ENCODE measurements at regions not wholly inside any gene's neighbourhood (a gene's known extent, or its start where the extent isn't known, plus 50 kb on each side); places are given as distances from the start of the nearest gene placed in this dataset.
"Not testable (repeated sequence)": the region's sequence is repeated elsewhere in the genome, so short reads cannot be mapped to it uniquely, and the experiment has no call there.

- no peak for DNase-seq
Observed at GRCh38 chr3:66552846-66553245, 52.0 kb upstream of the LRIG1 start.

GRCh38 chr3:66553441-66554113 is 52.8 kb upstream of the LRIG1 start:
- no peak for DNase-seq

GRCh38 chr3:66554178-66554577 is 53.4 kb upstream of the LRIG1 start:
- no peak for DNase-seq

- no peak for DNase-seq
Observed at GRCh38 chr3:66555214-66555844, 54.5 kb upstream of the LRIG1 start.

- no peak for DNase-seq
Observed at GRCh38 chr3:66557170-66557569, 56.3 kb upstream of the LRIG1 start.

- DNase-seq = not testable (repeated sequence)
Observed at GRCh38 chr3:66559924-66560323, 59.1 kb upstream of the LRIG1 start.

- DNase-seq = no peak
Observed at GRCh38 chr3:66561367-66561766, 60.5 kb upstream of the LRIG1 start.

GRCh38 chr3:66565301-66565700 is 64.5 kb upstream of the LRIG1 start:
- DNase-seq = no peak

- DNase-seq = no peak
Observed at GRCh38 chr3:66567077-66567476, 66.3 kb upstream of the LRIG1 start.

- no peak for DNase-seq
Observed at GRCh38 chr3:66572090-66572675, 71.4 kb upstream of the LRIG1 start.

GRCh38 chr3:66572938-66573710 is 72.3 kb upstream of the LRIG1 start:
- no peak for DNase-seq

GRCh38 chr3:66574091-66574490 is 73.3 kb upstream of the LRIG1 start:
- DNase-seq = no peak

GRCh38 chr3:66577426-66578203 is 76.8 kb upstream of the LRIG1 start:
- no peak for DNase-seq

GRCh38 chr3:66581256-66581655 is 80.4 kb upstream of the LRIG1 start:
- DNase-seq = no peak

GRCh38 chr3:66582721-66583423 is 82.0 kb upstream of the LRIG1 start:
- DNase-seq = no peak

- no peak for DNase-seq
Observed at GRCh38 chr3:66583424-66584040, 82.7 kb upstream of the LRIG1 start.

GRCh38 chr3:66585520-66586095 is 84.8 kb upstream of the LRIG1 start:
- peak; percentile 6 for DNase-seq

GRCh38 chr3:66586853-66587252 is 86.0 kb upstream of the LRIG1 start:
- DNase-seq = no peak

- DNase-seq = no peak
Observed at GRCh38 chr3:66588340-66588847, 87.6 kb upstream of the LRIG1 start.

- no peak for DNase-seq
Observed at GRCh38 chr3:66592016-66592761, 91.4 kb upstream of the LRIG1 start.

Measured in inflammatory macrophage treated with lipopolysaccharide for 4 hours (primary cell).